Activated CD4-positive, alpha-beta memory T cell treated with anti-CD3 and anti-CD28 coated beads, Interleukin-2, amount 10 ng/mL, durations not matched to agents 7 days and 5 days (primary cell): ENCODE measurements at regions not wholly inside any gene's neighbourhood (a gene's known extent, or its start where the extent isn't known, plus 50 kb on each side); places are given as distances from the start of the nearest gene placed in this dataset.

Source experiments
- CTCF ChIA-PET: fragments of 350-600 bp; sonication (Branson Sonifier 250); formaldehyde crosslinking; loops from one replicate; lab custom pipeline; 2021; ENCODE audit warnings: antibody characterized with exemption, inconsistent platforms; lab: Charles Lee
- POLR2A ChIA-PET: fragments of 350-600 bp; sonication (Branson Sonifier 250); formaldehyde crosslinking; loops from one replicate; lab custom pipeline; 2021; ENCODE audit warnings: antibody characterized with exemption; lab: Charles Lee
- DNase-seq: peaks from one replicate; pipeline ENCODE4 v3.0.0-alpha.2; 2020
- H3K27ac Mint-ChIP-seq: one replicate; pipeline ENCODE4 v1.8.0; 2021; ENCODE audit warnings: mild to moderate bottlenecking, mixed read lengths
- H3K27me3 Mint-ChIP-seq: one replicate; pipeline ENCODE4 v1.8.0; 2021; ENCODE audit warnings: mixed read lengths
- H3K36me3 Mint-ChIP-seq: one replicate; pipeline ENCODE4 v1.8.0; 2021; ENCODE audit warnings: low read depth, mixed read lengths
- H3K4me1 Mint-ChIP-seq: one replicate; pipeline ENCODE4 v1.8.0; 2021; ENCODE audit warnings: mixed read lengths
- H3K4me3 Mint-ChIP-seq: one replicate; pipeline ENCODE4 v1.8.0; 2021; ENCODE audit warnings: mild to moderate bottlenecking, mixed read lengths
- H3K9me3 Mint-ChIP-seq: one replicate; pipeline ENCODE4 v1.8.0; 2021; ENCODE audit warnings: mixed read lengths

- DNase-seq: no peak
- no peaks in the 10 kb centered on the region for H3K36me3 Mint-ChIP-seq
- H3K4me1 Mint-ChIP-seq: no peaks in the 10 kb centered on the region
- H3K27ac Mint-ChIP-seq: no peak overlapping the region
- POLR2A ChIA-PET: no interaction called here
- peaks cover 2% of the 10 kb centered on the region for H3K9me3 Mint-ChIP-seq
- no peaks in the 10 kb centered on the region for H3K27me3 Mint-ChIP-seq
- no peak overlapping the region for H3K4me3 Mint-ChIP-seq
- CTCF ChIA-PET: no interaction called here
These were observed 350.8 kb upstream of the RSPO3 start for GRCh38 chr6:126767711-126768110.

- ChIA-PET CTCF (no interaction called here), POLR2A (no interaction called here)
- no peaks in the 10 kb centered on the region for H3K27me3 Mint-ChIP-seq
- DNase-seq: no peak
- H3K27ac Mint-ChIP-seq: no peak overlapping the region
- H3K9me3 Mint-ChIP-seq: peaks cover 2% of the 10 kb centered on the region
- no peaks in the 10 kb centered on the region for H3K4me1 Mint-ChIP-seq
- H3K36me3 Mint-ChIP-seq: no peaks in the 10 kb centered on the region
- no peak overlapping the region for H3K4me3 Mint-ChIP-seq
These were observed 348.3 kb upstream of the RSPO3 start for GRCh38 chr6:126770176-126770575.

- Mint-ChIP-seq H3K27me3 (no peaks in the 10 kb centered on the region), H3K4me1 (no peaks in the 10 kb centered on the region), H3K4me3 (no peak overlapping the region), H3K36me3 (no peaks in the 10 kb centered on the region), H3K9me3 (no peaks in the 10 kb centered on the region), H3K27ac (no peak overlapping the region)
- ChIA-PET CTCF (no interaction called here), POLR2A (no interaction called here)
- DNase-seq: no peak
These were observed 345.2 kb upstream of the RSPO3 start for GRCh38 chr6:126773112-126773805.

- POLR2A ChIA-PET: no interaction called here
- DNase-seq: no peak
- Mint-ChIP-seq H3K27me3 (no peaks in the 10 kb centered on the region), H3K4me1 (no peaks in the 10 kb centered on the region), H3K9me3 (no peaks in the 10 kb centered on the region), H3K36me3 (no peaks in the 10 kb centered on the region), H3K27ac (no peak overlapping the region), H3K4me3 (no peak overlapping the region)
- CTCF ChIA-PET: no interaction called here
These were observed 339.1 kb upstream of the RSPO3 start for GRCh38 chr6:126779331-126779730.

- Mint-ChIP-seq H3K9me3 (no peaks in the 10 kb centered on the region), H3K36me3 (no peaks in the 10 kb centered on the region), H3K4me3 (no peak overlapping the region), H3K27ac (no peak overlapping the region), H3K27me3 (no peaks in the 10 kb centered on the region), H3K4me1 (no peaks in the 10 kb centered on the region)
- no peak for DNase-seq
- ChIA-PET POLR2A (no interaction called here), CTCF (no interaction called here)
These were observed 336.9 kb upstream of the RSPO3 start for GRCh38 chr6:126781582-126781981.

- CTCF ChIA-PET: no interaction called here
- H3K4me1 Mint-ChIP-seq: no peaks in the 10 kb centered on the region
These were observed 334.2 kb upstream of the RSPO3 start for GRCh38 chr6:126784161-126784790.

GRCh38 chr6:126786262-126786661 lies 332.2 kb upstream of the RSPO3 start:
- ChIA-PET POLR2A (no interaction called here), CTCF (no interaction called here)
- no peak for DNase-seq
- Mint-ChIP-seq H3K4me3 (no peak overlapping the region), H3K27me3 (no peaks in the 10 kb centered on the region), H3K36me3 (no peaks in the 10 kb centered on the region), H3K4me1 (no peaks in the 10 kb centered on the region), H3K9me3 (no peaks in the 10 kb centered on the region), H3K27ac (no peak overlapping the region)

More at GRCh38 chr6:126784161-126784790, 334.2 kb upstream of the RSPO3 start:
- no peaks in the 10 kb centered on the region for H3K36me3 Mint-ChIP-seq
- POLR2A ChIA-PET: no interaction called here
- H3K27me3 Mint-ChIP-seq: no peaks in the 10 kb centered on the region
- no peak overlapping the region for H3K4me3 Mint-ChIP-seq
- H3K27ac Mint-ChIP-seq: no peak overlapping the region
- H3K9me3 Mint-ChIP-seq: no peaks in the 10 kb centered on the region
- DNase-seq: no peak

GRCh38 chr6:126787635-126788034 lies 330.8 kb upstream of the RSPO3 start:
- no peaks in the 10 kb centered on the region for H3K9me3 Mint-ChIP-seq
- no peak overlapping the region for H3K27ac Mint-ChIP-seq
- H3K4me3 Mint-ChIP-seq: no peak overlapping the region
- CTCF ChIA-PET: no interaction called here
- POLR2A ChIA-PET: no interaction called here
- DNase-seq: no peak
- no peaks in the 10 kb centered on the region for H3K4me1 Mint-ChIP-seq
- no peaks in the 10 kb centered on the region for H3K36me3 Mint-ChIP-seq
- no peaks in the 10 kb centered on the region for H3K27me3 Mint-ChIP-seq

- CTCF ChIA-PET: no interaction called here
- H3K27ac Mint-ChIP-seq: no peak overlapping the region
- no peak overlapping the region for H3K4me3 Mint-ChIP-seq
- H3K27me3 Mint-ChIP-seq: no peaks in the 10 kb centered on the region
- DNase-seq: no peak
- no peaks in the 10 kb centered on the region for H3K4me1 Mint-ChIP-seq
- no peaks in the 10 kb centered on the region for H3K36me3 Mint-ChIP-seq
- H3K9me3 Mint-ChIP-seq: no peaks in the 10 kb centered on the region
- POLR2A ChIA-PET: no interaction called here
These were observed 329.6 kb upstream of the RSPO3 start for GRCh38 chr6:126788861-126789365.

GRCh38 chr6:126792340-126793085 lies 326.0 kb upstream of the RSPO3 start:
- Mint-ChIP-seq H3K27ac (no peak overlapping the region), H3K36me3 (no peaks in the 10 kb centered on the region), H3K4me1 (no peaks in the 10 kb centered on the region), H3K9me3 (no peaks in the 10 kb centered on the region), H3K4me3 (no peak overlapping the region), H3K27me3 (no peaks in the 10 kb centered on the region)
- ChIA-PET CTCF (no interaction called here), POLR2A (no interaction called here)
- no peak for DNase-seq

- Mint-ChIP-seq H3K36me3 (no peaks in the 10 kb centered on the region), H3K27me3 (no peaks in the 10 kb centered on the region), H3K9me3 (no peaks in the 10 kb centered on the region), H3K4me3 (no peak overlapping the region), H3K27ac (no peak overlapping the region), H3K4me1 (no peaks in the 10 kb centered on the region)
- ChIA-PET POLR2A (no interaction called here), CTCF (no interaction called here)
- no peak for DNase-seq
These were observed 323.3 kb upstream of the RSPO3 start for GRCh38 chr6:126795161-126795560.

- ChIA-PET CTCF (no interaction called here), POLR2A (no interaction called here)
- Mint-ChIP-seq H3K4me3 (no peak overlapping the region), H3K27me3 (no peaks in the 10 kb centered on the region), H3K27ac (no peak overlapping the region), H3K9me3 (no peaks in the 10 kb centered on the region), H3K4me1 (no peaks in the 10 kb centered on the region), H3K36me3 (no peaks in the 10 kb centered on the region)
- DNase-seq: no peak
These were observed 320.5 kb upstream of the RSPO3 start for GRCh38 chr6:126797981-126798380.

- H3K27ac Mint-ChIP-seq: no peak overlapping the region
- CTCF ChIA-PET: no interaction called here
- no peaks in the 10 kb centered on the region for H3K36me3 Mint-ChIP-seq
- no peak for DNase-seq
- H3K4me1 Mint-ChIP-seq: no peaks in the 10 kb centered on the region
- POLR2A ChIA-PET: no interaction called here
- H3K4me3 Mint-ChIP-seq: no peak overlapping the region
- no peaks in the 10 kb centered on the region for H3K9me3 Mint-ChIP-seq
- peaks cover 4% of the 10 kb centered on the region for H3K27me3 Mint-ChIP-seq
These were observed 314.7 kb upstream of the RSPO3 start for GRCh38 chr6:126803769-126804168.
